ENCODE measurements at regions not wholly inside any gene's neighbourhood (a gene's known extent, or its start where the extent isn't known, plus 50 kb on each side); places are given as distances from the start of the nearest gene placed in this dataset.
"Not testable (repeated sequence)": the region's sequence is repeated elsewhere in the genome, so short reads cannot be mapped to it uniquely, and the experiment has no call there.

GRCh38 chr17:31684901-31685300 is 174.1 kb downstream of the COPRS start:
- DNase-seq (ENCODE audit: low read depth) = no peak
- Histone ChIP-seq H3K4me3 (ENCODE audit: low read depth, low read length) (no peak overlapping the region), H3K36me3 (ENCODE audit: control insufficient read depth, insufficient read depth, low read length) (no peaks in the 10 kb centered on the region), H3K27me3 (ENCODE audit: control insufficient read depth, insufficient read depth, low read length) (peaks cover 2% of the 10 kb centered on the region)
- TF ChIP-seq, protein P1, sequence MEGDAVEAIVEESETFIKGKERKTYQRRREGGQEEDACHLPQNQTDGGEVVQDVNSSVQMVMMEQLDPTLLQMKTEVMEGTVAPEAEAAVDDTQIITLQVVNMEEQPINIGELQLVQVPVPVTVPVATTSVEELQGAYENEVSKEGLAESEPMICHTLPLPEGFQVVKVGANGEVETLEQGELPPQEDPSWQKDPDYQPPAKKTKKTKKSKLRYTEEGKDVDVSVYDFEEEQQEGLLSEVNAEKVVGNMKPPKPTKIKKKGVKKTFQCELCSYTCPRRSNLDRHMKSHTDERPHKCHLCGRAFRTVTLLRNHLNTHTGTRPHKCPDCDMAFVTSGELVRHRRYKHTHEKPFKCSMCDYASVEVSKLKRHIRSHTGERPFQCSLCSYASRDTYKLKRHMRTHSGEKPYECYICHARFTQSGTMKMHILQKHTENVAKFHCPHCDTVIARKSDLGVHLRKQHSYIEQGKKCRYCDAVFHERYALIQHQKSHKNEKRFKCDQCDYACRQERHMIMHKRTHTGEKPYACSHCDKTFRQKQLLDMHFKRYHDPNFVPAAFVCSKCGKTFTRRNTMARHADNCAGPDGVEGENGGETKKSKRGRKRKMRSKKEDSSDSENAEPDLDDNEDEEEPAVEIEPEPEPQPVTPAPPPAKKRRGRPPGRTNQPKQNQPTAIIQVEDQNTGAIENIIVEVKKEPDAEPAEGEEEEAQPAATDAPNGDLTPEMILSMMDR (IDR thresholded peaks at IDR 0.05; ENCODE audit: insufficient read depth, low read length, poor library complexity, severe bottlenecking) = no peak

DNA sequence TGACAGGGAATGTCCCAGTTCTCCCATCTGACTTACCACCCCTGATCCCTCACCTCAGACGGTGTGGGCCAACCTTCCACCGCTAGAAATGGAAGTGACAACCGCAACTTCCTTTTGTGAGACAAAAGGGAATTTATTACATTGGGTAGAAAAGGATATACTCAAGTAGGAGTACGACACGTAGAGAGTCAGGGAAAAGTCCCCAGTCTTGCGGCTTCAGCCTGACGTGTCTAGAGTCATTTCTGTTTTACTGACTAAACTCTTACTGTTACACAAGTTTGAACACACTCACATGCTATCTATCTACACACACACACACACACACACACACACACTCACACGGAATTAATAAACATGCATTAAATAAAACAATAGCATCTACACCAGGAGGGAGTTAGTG is 178.9 kb downstream of the COPRS start:
- no peak for DNase-seq (ENCODE audit: low read depth)
- no peak overlapping the region for H3K4me3 ChIP-seq (ENCODE audit: low read depth, low read length)
- H3K36me3 ChIP-seq (ENCODE audit: control insufficient read depth, insufficient read depth, low read length) = no peaks in the 10 kb centered on the region
- peaks cover 4% of the 10 kb centered on the region for H3K27me3 ChIP-seq (ENCODE audit: control insufficient read depth, insufficient read depth, low read length)
- TF ChIP-seq, protein P1 (IDR thresholded peaks at IDR 0.05; ENCODE audit: insufficient read depth, low read length, poor library complexity, severe bottlenecking) = no peak

GRCh38 chr17:31679667-31680066 is 179.4 kb downstream of the COPRS start:
- Histone ChIP-seq H3K27me3 (ENCODE audit: control insufficient read depth, insufficient read depth, low read length) (peaks cover 4% of the 10 kb centered on the region), H3K36me3 (ENCODE audit: control insufficient read depth, insufficient read depth, low read length) (no peaks in the 10 kb centered on the region), H3K4me3 (ENCODE audit: low read depth, low read length) (no peak overlapping the region)
- DNase-seq (ENCODE audit: low read depth) = no peak
- TF ChIP-seq, protein P1 (IDR thresholded peaks at IDR 0.05; ENCODE audit: insufficient read depth, low read length, poor library complexity, severe bottlenecking) = no peak

- H3K4me3 ChIP-seq (ENCODE audit: low read depth, low read length) = no peak overlapping the region
- no peak for DNase-seq (ENCODE audit: low read depth)
Observed at GRCh38 chr17:31678431-31678830, 180.6 kb downstream of the COPRS start.

DNA sequence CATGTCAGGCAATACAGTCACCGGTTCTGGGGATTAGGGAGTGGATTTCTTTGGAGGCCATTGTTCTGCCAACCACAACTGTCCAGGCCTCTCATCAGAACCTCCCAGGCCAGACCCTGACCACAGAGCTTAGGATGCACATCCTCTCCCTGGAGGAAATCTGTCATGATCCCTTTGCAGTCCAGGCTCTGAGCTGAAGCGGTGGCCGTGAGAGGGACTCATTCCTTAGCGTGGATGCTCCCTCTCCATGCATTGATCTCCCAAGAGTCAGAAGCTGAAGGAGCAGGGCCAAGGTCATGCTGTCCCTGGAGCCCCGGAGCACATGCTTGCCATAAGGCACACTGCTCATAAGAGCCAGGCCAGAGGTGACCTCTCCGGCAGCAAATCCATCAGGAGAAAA is 181.4 kb downstream of the COPRS start:
- H3K27me3 ChIP-seq (ENCODE audit: control insufficient read depth, insufficient read depth, low read length) = peaks cover 2% of the 10 kb centered on the region
- H3K36me3 ChIP-seq (ENCODE audit: control insufficient read depth, insufficient read depth, low read length) = no peaks in the 10 kb centered on the region
- no peak overlapping the region for H3K4me3 ChIP-seq (ENCODE audit: low read depth, low read length)
- TF ChIP-seq, protein P1 (IDR thresholded peaks at IDR 0.05; ENCODE audit: insufficient read depth, low read length, poor library complexity, severe bottlenecking) = no peak
- DNase-seq (ENCODE audit: low read depth) = no peak

More at GRCh38 chr17:31678431-31678830, 180.6 kb downstream of the COPRS start:
- TF ChIP-seq, protein P1 (IDR thresholded peaks at IDR 0.05; ENCODE audit: insufficient read depth, low read length, poor library complexity, severe bottlenecking) = no peak
- no peaks in the 10 kb centered on the region for H3K36me3 ChIP-seq (ENCODE audit: control insufficient read depth, insufficient read depth, low read length)
- H3K27me3 ChIP-seq (ENCODE audit: control insufficient read depth, insufficient read depth, low read length) = peaks cover 2% of the 10 kb centered on the region

DNA sequence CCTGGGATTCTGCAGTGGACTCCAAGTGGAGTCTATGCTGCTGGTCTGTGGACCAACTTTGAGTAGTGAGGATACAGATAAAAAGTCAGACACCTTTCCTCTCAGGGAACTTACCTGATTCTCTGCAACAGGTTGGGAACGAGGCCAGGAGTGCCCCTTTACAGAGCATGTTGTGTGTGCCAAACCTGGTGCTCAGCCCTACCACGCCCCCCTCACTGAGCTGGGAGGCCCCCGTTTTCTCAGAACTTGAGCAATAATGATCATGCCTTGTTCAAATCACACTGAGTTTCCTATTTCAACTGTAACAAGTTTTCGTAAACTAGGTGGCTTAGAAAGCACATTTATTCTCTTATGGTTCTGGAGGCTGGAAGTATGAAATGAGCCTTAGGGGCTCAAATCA is 182.0 kb downstream of the COPRS start:
- no peaks in the 10 kb centered on the region for H3K36me3 ChIP-seq (ENCODE audit: control insufficient read depth, insufficient read depth, low read length)
- TF ChIP-seq, protein P1 (IDR thresholded peaks at IDR 0.05; ENCODE audit: insufficient read depth, low read length, poor library complexity, severe bottlenecking) = no peak

DNA sequence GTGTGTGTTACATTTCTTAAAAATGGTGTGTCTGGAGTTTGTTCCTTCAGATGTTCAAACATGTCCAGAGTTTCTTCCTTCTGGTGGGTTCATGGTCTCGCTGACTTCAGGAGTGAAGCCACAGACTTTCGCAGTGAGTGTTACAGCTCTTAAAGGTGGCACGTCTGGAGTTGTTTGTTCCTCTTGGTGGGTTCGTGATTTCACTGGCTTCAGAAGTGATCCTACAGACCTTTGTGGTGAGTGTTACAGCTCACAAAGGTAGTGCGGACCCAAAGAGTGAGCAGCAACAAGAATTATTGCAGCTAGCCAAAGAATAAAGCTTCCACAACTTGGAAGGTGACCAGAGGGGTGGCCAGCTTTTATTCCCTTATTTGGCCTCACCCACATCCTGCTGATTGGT is 183.7 kb downstream of the COPRS start:
- H3K4me3 ChIP-seq (ENCODE audit: low read depth, low read length); DNase-seq (ENCODE audit: low read depth); H3K27me3 ChIP-seq (ENCODE audit: control insufficient read depth, insufficient read depth, low read length); H3K36me3 ChIP-seq (ENCODE audit: control insufficient read depth, insufficient read depth, low read length): not testable (repeated sequence)

More for the DNA sequence above, 182.0 kb downstream of the COPRS start:
- Histone ChIP-seq H3K27me3 (ENCODE audit: control insufficient read depth, insufficient read depth, low read length) (peaks cover 4% of the 10 kb centered on the region), H3K4me3 (ENCODE audit: low read depth, low read length) (no peak overlapping the region)
- no peak for DNase-seq (ENCODE audit: low read depth)
